Osteocyte (in vitro differentiated cells): ENCODE measurements at regions not wholly inside any gene's neighbourhood (a gene's known extent, or its start where the extent isn't known, plus 50 kb on each side); places are given as distances from the start of the nearest gene placed in this dataset.

Experiments used
- DNase-seq: peaks from one replicate; pipeline ENCODE4 v3.0.0; 2021; ENCODE audit warnings: mixed read lengths; ENCODE audit not compliant: unreplicated experiment; ENCODE audit errors: extremely low spot score
- H3K27ac Mint-ChIP-seq: one replicate; pipeline ENCODE4 v1.8.0; 2021; ENCODE audit warnings: mild to moderate bottlenecking, mixed read lengths; ENCODE audit not compliant: unreplicated experiment
- H3K27me3 Mint-ChIP-seq: one replicate; pipeline ENCODE4 v1.8.0; 2021; ENCODE audit warnings: mixed read lengths; ENCODE audit not compliant: unreplicated experiment
- H3K36me3 Mint-ChIP-seq: one replicate; pipeline ENCODE4 v1.8.0; 2021; ENCODE audit warnings: mixed read lengths; ENCODE audit not compliant: unreplicated experiment
- H3K4me1 Mint-ChIP-seq: one replicate; pipeline ENCODE4 v1.8.0; 2021; ENCODE audit warnings: mixed read lengths; ENCODE audit not compliant: unreplicated experiment
- H3K4me3 Mint-ChIP-seq: one replicate; pipeline ENCODE4 v1.8.0; 2021; ENCODE audit warnings: mild to moderate bottlenecking, moderate library complexity, mixed read lengths; ENCODE audit not compliant: unreplicated experiment
- H3K9me3 Mint-ChIP-seq: one replicate; pipeline ENCODE4 v1.8.0; 2021; ENCODE audit warnings: mixed read lengths; ENCODE audit not compliant: unreplicated experiment
- TF ChIP-seq, protein P1 (sequence below): fragments of 200-600 bp; sonication (generic); IDR thresholded peaks from 2 replicates; pipeline ENCODE4 v1.5.0; 2021; ENCODE audit warnings: antibody characterized with exemption, mild to moderate bottlenecking, moderate library complexity

DNA sequence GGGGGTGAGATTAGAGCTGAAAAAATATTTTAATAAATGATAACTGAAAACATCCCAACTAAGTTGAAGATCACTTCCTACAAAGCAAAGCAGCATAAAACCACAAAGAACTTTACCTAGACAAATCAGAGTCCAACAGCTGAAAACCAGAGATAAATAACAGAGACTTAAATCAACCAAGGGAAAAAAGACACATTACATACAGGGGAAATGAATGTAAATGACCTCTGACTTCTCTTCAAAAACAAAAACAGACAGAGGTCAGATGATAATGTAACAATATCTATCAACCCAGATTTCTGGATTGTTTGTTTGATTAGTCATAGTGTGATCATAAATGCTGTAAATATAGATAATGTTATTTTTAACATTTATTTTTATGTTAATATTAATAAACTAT lies 782.8 kb downstream of the TFAP2A start:
- no peak overlapping the region for H3K4me3 Mint-ChIP-seq
- no peaks in the 10 kb centered on the region for H3K36me3 Mint-ChIP-seq
- TF ChIP-seq, protein P1, sequence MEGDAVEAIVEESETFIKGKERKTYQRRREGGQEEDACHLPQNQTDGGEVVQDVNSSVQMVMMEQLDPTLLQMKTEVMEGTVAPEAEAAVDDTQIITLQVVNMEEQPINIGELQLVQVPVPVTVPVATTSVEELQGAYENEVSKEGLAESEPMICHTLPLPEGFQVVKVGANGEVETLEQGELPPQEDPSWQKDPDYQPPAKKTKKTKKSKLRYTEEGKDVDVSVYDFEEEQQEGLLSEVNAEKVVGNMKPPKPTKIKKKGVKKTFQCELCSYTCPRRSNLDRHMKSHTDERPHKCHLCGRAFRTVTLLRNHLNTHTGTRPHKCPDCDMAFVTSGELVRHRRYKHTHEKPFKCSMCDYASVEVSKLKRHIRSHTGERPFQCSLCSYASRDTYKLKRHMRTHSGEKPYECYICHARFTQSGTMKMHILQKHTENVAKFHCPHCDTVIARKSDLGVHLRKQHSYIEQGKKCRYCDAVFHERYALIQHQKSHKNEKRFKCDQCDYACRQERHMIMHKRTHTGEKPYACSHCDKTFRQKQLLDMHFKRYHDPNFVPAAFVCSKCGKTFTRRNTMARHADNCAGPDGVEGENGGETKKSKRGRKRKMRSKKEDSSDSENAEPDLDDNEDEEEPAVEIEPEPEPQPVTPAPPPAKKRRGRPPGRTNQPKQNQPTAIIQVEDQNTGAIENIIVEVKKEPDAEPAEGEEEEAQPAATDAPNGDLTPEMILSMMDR: no peak
- H3K4me1 Mint-ChIP-seq: no peaks in the 10 kb centered on the region
- no peaks in the 10 kb centered on the region for H3K27me3 Mint-ChIP-seq
- DNase-seq: no peak
- peaks cover 8% of the 10 kb centered on the region for H3K9me3 Mint-ChIP-seq
- H3K27ac Mint-ChIP-seq: no peak overlapping the region

DNA sequence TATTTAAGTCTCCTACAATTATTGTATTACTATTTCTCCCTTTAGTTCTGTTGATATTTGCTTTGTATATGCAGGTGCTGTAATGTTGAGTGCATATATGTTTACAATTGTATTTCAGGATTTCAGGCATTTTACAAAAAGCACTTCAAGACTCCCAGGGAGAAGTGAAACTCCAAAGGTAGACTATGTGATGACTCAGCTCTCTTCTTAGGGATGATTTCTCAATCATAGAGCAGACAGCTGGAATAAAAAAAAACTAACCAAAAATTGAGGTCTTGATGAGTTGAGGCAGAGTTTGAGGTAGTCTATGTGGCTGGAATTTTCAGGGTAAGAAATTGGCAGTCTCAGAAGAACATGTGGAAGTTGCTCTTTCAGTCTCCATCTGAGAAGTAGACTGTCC lies 786.1 kb downstream of the TFAP2A start:
- TF ChIP-seq, protein P1: no peak
- no peak overlapping the region for H3K4me3 Mint-ChIP-seq
- no peaks in the 10 kb centered on the region for H3K27me3 Mint-ChIP-seq
- H3K4me1 Mint-ChIP-seq: no peaks in the 10 kb centered on the region
- no peak for DNase-seq
- H3K27ac Mint-ChIP-seq: no peak overlapping the region
- no peaks in the 10 kb centered on the region for H3K36me3 Mint-ChIP-seq
- peaks cover 23% of the 10 kb centered on the region for H3K9me3 Mint-ChIP-seq

DNA sequence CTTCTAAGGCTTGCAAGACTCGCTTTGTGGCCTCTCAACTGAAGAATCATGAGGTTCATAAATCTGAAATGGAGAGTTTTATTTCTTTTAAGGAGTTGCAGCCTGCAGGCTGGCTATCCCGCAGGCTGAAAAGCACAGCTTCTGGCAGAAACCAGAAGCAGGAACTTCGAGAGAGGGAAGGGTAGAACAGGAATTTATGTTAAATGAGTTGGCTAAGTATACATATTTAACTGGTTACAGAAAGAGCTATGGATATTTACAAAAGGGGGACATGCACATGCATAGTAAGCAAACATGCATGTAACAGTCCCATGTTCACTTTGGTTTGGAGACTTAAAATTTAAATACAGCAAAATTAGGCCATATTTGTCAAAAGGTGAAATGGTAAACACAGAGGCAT lies 787.0 kb downstream of the TFAP2A start:
- H3K4me1 Mint-ChIP-seq: no peaks in the 10 kb centered on the region
- no peak for DNase-seq
- H3K9me3 Mint-ChIP-seq: peaks cover 23% of the 10 kb centered on the region
- H3K27ac Mint-ChIP-seq: no peak overlapping the region
- no peaks in the 10 kb centered on the region for H3K36me3 Mint-ChIP-seq
- no peaks in the 10 kb centered on the region for H3K27me3 Mint-ChIP-seq
- no peak overlapping the region for H3K4me3 Mint-ChIP-seq
- TF ChIP-seq, protein P1: no peak

DNA sequence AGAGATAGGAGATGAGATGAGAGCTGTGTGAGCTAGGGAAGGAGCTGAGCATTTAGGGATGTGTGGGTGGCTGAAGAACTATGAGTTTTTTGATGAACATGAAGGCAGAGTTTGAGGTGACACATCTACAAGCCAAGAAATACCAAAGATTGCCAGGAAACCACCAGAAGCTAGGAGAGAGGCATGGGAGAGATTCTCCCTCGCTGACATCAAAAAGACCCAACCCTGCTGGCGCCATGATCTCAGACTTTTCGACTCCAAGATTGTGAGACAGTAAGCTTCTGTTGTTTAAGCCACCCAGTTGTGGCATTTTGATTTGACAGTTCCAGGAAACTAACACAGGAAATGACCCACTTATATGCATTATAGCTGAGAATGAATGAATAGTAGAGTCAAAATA lies 790.9 kb downstream of the TFAP2A start:
- TF ChIP-seq, protein P1: no peak
- Mint-ChIP-seq H3K4me3 (no peak overlapping the region), H3K27ac (no peak overlapping the region), H3K27me3 (no peaks in the 10 kb centered on the region), H3K36me3 (no peaks in the 10 kb centered on the region), H3K4me1 (no peaks in the 10 kb centered on the region), H3K9me3 (peaks cover 15% of the 10 kb centered on the region)
- no peak for DNase-seq

DNA sequence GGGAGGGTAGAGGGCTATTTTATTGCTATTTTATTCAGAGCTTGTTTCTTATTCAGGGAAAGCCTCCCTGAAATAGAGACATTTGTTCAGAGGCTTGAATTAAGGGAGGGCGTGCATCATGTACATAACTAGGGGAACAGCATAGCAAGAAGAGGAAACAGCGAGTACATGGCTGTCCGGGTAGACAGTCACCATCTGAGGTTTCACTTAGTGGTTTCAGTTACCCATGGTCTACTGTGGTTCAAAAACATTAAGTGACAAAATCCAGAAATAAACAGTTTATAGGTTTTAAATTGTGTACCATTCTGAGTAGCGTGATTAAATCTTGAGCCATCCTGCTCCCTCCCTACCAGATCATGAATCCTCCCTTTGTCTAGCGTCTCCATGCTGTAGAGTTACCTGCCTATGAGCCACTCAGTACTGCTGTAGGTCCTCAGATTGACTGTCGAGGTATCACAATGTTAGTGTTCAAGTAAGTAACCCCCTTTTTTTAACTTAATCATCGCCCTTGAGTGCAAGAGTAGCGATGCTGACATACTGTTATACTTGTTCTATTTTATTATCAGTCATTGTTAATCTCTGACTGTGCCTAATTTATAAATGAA lies 791.5 kb downstream of the TFAP2A start:
- Mint-ChIP-seq H3K9me3 (peaks cover 15% of the 10 kb centered on the region), H3K4me3 (no peak overlapping the region), H3K36me3 (no peaks in the 10 kb centered on the region), H3K27ac (no peak overlapping the region), H3K27me3 (no peaks in the 10 kb centered on the region), H3K4me1 (no peaks in the 10 kb centered on the region)
- DNase-seq: no peak
- TF ChIP-seq, protein P1: no peak
